GM12878 (cell line): ENCODE measurements at regions not wholly inside any gene's neighbourhood (a gene's known extent, or its start where the extent isn't known, plus 50 kb on each side); places are given as distances from the start of the nearest gene placed in this dataset.

Source experiments
- EP300 ChIP-seq, 2 experiments: fragments of 150-350 bp in 1 of 2; IDR thresholded peaks; 2 replicates each; pipeline ENCODE4 v1.6.1; 2011 to 2012; ENCODE audit warnings: low read depth in 2 of 2, low read length in 2 of 2, borderline replicate concordance in 1 of 2, improper control_type of control experiment in 1 of 2, inconsistent platforms in 1 of 2; ENCODE audit not compliant: control insufficient read depth in 1 of 2
- ZZZ3 ChIP-seq: IDR thresholded peaks from 2 replicates; pipeline ENCODE4 v1.6.1; 2011; ENCODE audit warnings: low read depth; ENCODE audit not compliant: control insufficient read depth, insufficient read length
- TF ChIP-seq, protein P1 (sequence below), 3 experiments: IDR thresholded peaks in 2 of 3; conservative IDR thresholded peaks in 1 of 3; 2 replicates each; pipeline ENCODE4 v1.5.1; 2011; ENCODE audit warnings: low read depth in 3 of 3, low read length in 3 of 3, mild to moderate bottlenecking in 3 of 3, control low read depth in 2 of 3, moderate library complexity in 2 of 3, inconsistent platforms in 1 of 3, mixed read lengths in 1 of 3; ENCODE audit not compliant: control insufficient read depth in 2 of 3, insufficient read depth in 1 of 3; ENCODE audit errors: extremely low read depth in 1 of 3
- TF ChIP-seq, protein P2 (sequence below): IDR thresholded peaks from 2 replicates; pipeline ENCODE4 v1.6.1; 2011; ENCODE audit warnings: borderline replicate concordance, low read depth, mild to moderate bottlenecking, moderate library complexity, mixed read lengths, low read length; ENCODE audit not compliant: insufficient read depth; ENCODE audit errors: extremely low read length

DNA sequence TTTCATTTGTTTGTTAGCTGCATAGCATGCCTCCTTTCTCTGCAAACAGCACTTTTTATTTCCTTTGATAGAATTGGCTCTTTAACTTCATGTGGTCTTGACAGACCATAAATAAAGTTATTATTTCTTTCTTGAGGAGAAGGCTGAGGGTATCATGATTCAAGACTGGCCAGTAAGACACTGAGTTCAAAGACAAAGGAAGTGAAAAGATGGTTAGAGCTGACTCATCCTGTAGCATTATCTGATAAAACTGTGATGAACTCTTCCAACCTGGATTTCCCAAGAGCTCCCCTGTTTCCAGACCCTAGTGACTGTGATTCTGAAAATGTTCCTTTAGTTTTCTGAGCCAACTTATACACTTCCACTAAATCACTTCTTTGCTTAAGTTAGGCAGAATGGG is 179.3 kb upstream of the FAT3 start:
- no peak for TF ChIP-seq EP300 (IDR thresholded peaks at IDR 0.05; ENCODE audit: borderline replicate concordance in 1 of 2, control insufficient read depth in 1 of 2, low read depth in 2 of 2, low read length in 2 of 2)
- TF ChIP-seq, protein P1, sequence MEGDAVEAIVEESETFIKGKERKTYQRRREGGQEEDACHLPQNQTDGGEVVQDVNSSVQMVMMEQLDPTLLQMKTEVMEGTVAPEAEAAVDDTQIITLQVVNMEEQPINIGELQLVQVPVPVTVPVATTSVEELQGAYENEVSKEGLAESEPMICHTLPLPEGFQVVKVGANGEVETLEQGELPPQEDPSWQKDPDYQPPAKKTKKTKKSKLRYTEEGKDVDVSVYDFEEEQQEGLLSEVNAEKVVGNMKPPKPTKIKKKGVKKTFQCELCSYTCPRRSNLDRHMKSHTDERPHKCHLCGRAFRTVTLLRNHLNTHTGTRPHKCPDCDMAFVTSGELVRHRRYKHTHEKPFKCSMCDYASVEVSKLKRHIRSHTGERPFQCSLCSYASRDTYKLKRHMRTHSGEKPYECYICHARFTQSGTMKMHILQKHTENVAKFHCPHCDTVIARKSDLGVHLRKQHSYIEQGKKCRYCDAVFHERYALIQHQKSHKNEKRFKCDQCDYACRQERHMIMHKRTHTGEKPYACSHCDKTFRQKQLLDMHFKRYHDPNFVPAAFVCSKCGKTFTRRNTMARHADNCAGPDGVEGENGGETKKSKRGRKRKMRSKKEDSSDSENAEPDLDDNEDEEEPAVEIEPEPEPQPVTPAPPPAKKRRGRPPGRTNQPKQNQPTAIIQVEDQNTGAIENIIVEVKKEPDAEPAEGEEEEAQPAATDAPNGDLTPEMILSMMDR (IDR thresholded peaks at IDR 0.05 in 2 of 3, conservative IDR thresholded peaks at IDR 0.05 in 1 of 3; ENCODE audit: control insufficient read depth in 2 of 3, extremely low read depth in 1 of 3, insufficient read depth in 1 of 3, low read depth in 3 of 3, low read length in 3 of 3) = no peak
- no peak for TF ChIP-seq ZZZ3
- TF ChIP-seq, protein P2, sequence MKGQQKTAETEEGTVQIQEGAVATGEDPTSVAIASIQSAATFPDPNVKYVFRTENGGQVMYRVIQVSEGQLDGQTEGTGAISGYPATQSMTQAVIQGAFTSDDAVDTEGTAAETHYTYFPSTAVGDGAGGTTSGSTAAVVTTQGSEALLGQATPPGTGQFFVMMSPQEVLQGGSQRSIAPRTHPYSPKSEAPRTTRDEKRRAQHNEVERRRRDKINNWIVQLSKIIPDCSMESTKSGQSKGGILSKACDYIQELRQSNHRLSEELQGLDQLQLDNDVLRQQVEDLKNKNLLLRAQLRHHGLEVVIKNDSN = no peak
